Smooth muscle cell (in vitro differentiated cells): ENCODE measurements at regions not wholly inside any gene's neighbourhood (a gene's known extent, or its start where the extent isn't known, plus 50 kb on each side); places are given as distances from the start of the nearest gene placed in this dataset.

Experiments used
- DNase-seq: peaks from one replicate; lab custom pipeline; 2025; ENCODE audit not compliant: unreplicated experiment; lab: John Stamatoyannopoulos, UW
- H2AFZ ChIP-seq: fragments of 200-600 bp; sonication (generic); 2 replicates; pipeline ENCODE4 v1.6.0; 2016; ENCODE audit warnings: antibody characterized with exemption, low read depth, mild to moderate bottlenecking
- H3F3A ChIP-seq: fragments of 200-600 bp; sonication (generic); 2 replicates; pipeline ENCODE4 v1.6.0; 2017; ENCODE audit warnings: antibody characterized with exemption, low read depth
- H3K27ac ChIP-seq: fragments of 200-600 bp; sonication (generic); 2 replicates; pipeline ENCODE4 v1.5.1; 2016; ENCODE audit warnings: low read depth, mild to moderate bottlenecking
- H3K27me3 ChIP-seq: fragments of 200-600 bp; sonication (generic); 2 replicates; pipeline ENCODE4 v1.6.1; 2016; ENCODE audit warnings: low read depth, mild to moderate bottlenecking
- H3K36me3 ChIP-seq: fragments of 200-600 bp; sonication (generic); 2 replicates; pipeline ENCODE4 v1.5.1; 2016; ENCODE audit warnings: low read depth
- H3K4me1 ChIP-seq: fragments of 200-600 bp; sonication (generic); 2 replicates; pipeline ENCODE4 v1.5.1; 2016; ENCODE audit warnings: low read depth
- H3K4me2 ChIP-seq: fragments of 200-600 bp; sonication (generic); 2 replicates; pipeline ENCODE4 v1.6.0; 2016; ENCODE audit warnings: mild to moderate bottlenecking
- H3K4me3 ChIP-seq: fragments of 200-600 bp; sonication (generic); 2 replicates; pipeline ENCODE4 v1.5.1; 2016; ENCODE audit warnings: mild to moderate bottlenecking
- H3K79me2 ChIP-seq: fragments of 200-600 bp; sonication (generic); 2 replicates; pipeline ENCODE4 v1.6.0; 2016; ENCODE audit warnings: low read depth, mild to moderate bottlenecking
- H3K9ac ChIP-seq: fragments of 200-600 bp; sonication (generic); 2 replicates; pipeline ENCODE4 v1.6.0; 2016; ENCODE audit warnings: low read depth
- H3K9me3 ChIP-seq: fragments of 200-600 bp; sonication (generic); replicated peaks from 2 replicates; pipeline ENCODE4 v1.5.1; 2016; ENCODE audit warnings: low read depth
- H4K20me1 ChIP-seq: fragments of 200-600 bp; sonication (generic); 2 replicates; pipeline ENCODE4 v1.6.0; 2016; ENCODE audit warnings: low read depth
- WGBS: methylation state at CpG from one replicate; pipeline ENCODE4 v1.1.7; 2016; ENCODE audit warnings: low lambda C conversion rate; 5-methylcytosine and 5-hydroxymethylcytosine counted together
- TF ChIP-seq, protein P1 (sequence below): fragments of 200-600 bp; sonication (generic); IDR thresholded peaks from 2 replicates; pipeline ENCODE4 v1.5.1; 2017; ENCODE audit warnings: borderline replicate concordance, mild to moderate bottlenecking, antibody characterized with exemption; ENCODE audit not compliant: insufficient read depth, poor library complexity, severe bottlenecking

DNA sequence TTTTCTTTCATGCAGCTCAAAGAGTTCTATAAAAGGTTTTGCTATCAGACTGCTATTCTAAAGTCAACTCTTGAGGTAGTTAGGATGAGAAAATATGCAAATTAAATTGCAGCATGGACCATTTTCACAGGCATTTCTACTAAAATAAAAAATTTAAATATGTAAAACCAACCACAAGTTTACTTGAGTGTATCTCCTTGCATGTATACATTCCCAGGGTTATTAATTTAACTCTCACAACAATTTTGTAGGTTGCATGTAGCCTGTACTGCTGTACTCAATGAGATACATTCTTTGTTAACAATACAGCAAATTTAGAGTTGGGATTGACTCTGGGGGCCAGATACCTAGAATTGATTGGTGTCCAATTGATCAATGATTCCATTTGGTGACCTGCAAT is 265.8 kb downstream of the MED10 start:
- Histone ChIP-seq H4K20me1 (no peaks in the 10 kb centered on the region), H3K36me3 (no peaks in the 10 kb centered on the region), H3K27me3 (no peaks in the 10 kb centered on the region), H3K9me3 (no peaks in the 10 kb centered on the region), H3K9ac (no peak overlapping the region), H3K79me2 (no peaks in the 10 kb centered on the region), H2AFZ (no peak overlapping the region), H3K4me1 (no peaks in the 10 kb centered on the region), H3K4me3 (no peak overlapping the region), H3K4me2 (no peak overlapping the region), H3F3A (no peaks in the 10 kb centered on the region), H3K27ac (no peak overlapping the region)
- TF ChIP-seq, protein P1, sequence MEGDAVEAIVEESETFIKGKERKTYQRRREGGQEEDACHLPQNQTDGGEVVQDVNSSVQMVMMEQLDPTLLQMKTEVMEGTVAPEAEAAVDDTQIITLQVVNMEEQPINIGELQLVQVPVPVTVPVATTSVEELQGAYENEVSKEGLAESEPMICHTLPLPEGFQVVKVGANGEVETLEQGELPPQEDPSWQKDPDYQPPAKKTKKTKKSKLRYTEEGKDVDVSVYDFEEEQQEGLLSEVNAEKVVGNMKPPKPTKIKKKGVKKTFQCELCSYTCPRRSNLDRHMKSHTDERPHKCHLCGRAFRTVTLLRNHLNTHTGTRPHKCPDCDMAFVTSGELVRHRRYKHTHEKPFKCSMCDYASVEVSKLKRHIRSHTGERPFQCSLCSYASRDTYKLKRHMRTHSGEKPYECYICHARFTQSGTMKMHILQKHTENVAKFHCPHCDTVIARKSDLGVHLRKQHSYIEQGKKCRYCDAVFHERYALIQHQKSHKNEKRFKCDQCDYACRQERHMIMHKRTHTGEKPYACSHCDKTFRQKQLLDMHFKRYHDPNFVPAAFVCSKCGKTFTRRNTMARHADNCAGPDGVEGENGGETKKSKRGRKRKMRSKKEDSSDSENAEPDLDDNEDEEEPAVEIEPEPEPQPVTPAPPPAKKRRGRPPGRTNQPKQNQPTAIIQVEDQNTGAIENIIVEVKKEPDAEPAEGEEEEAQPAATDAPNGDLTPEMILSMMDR, result no peak
- DNase-seq, result no peak

DNA sequence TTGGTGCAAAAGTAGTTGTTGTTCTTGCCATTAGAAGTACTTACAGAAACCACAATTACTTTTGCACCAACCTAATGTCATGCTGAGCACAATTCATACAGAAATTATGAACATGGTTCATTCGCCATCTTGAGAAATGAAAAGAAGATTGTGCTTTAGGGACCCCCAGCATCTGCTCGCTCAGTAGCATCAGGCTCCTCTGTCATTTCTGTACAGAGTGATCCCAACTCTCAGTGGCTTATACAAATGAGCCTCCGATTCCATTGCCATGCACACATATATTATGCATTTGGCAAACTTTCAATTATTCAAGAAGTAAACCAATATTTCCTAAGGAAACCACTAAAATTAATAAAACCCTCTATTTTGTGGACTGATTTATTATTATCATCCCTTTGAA is 266.2 kb downstream of the MED10 start:
- Histone ChIP-seq H3K9ac (no peak overlapping the region), H3K9me3 (no peaks in the 10 kb centered on the region), H4K20me1 (no peaks in the 10 kb centered on the region), H3K4me3 (no peak overlapping the region), H3K27ac (no peak overlapping the region), H3K4me2 (no peak overlapping the region), H3K36me3 (no peaks in the 10 kb centered on the region), H3F3A (no peaks in the 10 kb centered on the region), H3K79me2 (no peaks in the 10 kb centered on the region), H2AFZ (no peak overlapping the region), H3K4me1 (no peaks in the 10 kb centered on the region), H3K27me3 (no peaks in the 10 kb centered on the region)
- WGBS, result 91% methylated on average over 3 of the region's 3 CpGs
- TF ChIP-seq, protein P1, result no peak
- DNase-seq, result no peak

- H3K27me3 ChIP-seq, result no peaks in the 10 kb centered on the region
- H3K27ac ChIP-seq, result no peak overlapping the region
- no peaks in the 10 kb centered on the region for H3F3A ChIP-seq
- 86% methylated on average over 6 of the region's 6 CpGs for WGBS
- H3K4me3 ChIP-seq, result no peak overlapping the region
- no peaks in the 10 kb centered on the region for H4K20me1 ChIP-seq
- no peak overlapping the region for H3K4me2 ChIP-seq
- H3K36me3 ChIP-seq, result no peaks in the 10 kb centered on the region
- TF ChIP-seq, protein P1, result no peak
- no peaks in the 10 kb centered on the region for H3K9me3 ChIP-seq
- no peak overlapping the region for H2AFZ ChIP-seq
- H3K9ac ChIP-seq, result no peak overlapping the region
- no peak for DNase-seq
- no peaks in the 10 kb centered on the region for H3K4me1 ChIP-seq
- H3K79me2 ChIP-seq, result no peaks in the 10 kb centered on the region
Observed at GRCh38 chr5:6111131-6111530, 267.2 kb downstream of the MED10 start.

- Histone ChIP-seq H3K4me3 (no peak overlapping the region), H3K36me3 (no peaks in the 10 kb centered on the region), H3F3A (no peaks in the 10 kb centered on the region), H3K9ac (no peak overlapping the region), H3K27ac (no peak overlapping the region), H4K20me1 (no peaks in the 10 kb centered on the region), H3K27me3 (no peaks in the 10 kb centered on the region), H3K9me3 (no peaks in the 10 kb centered on the region), H3K4me1 (no peaks in the 10 kb centered on the region), H2AFZ (no peak overlapping the region), H3K79me2 (no peaks in the 10 kb centered on the region), H3K4me2 (no peak overlapping the region)
- DNase-seq, result no peak
- TF ChIP-seq, protein P1, result no peak
- 88% methylated on average over 8 of the region's 8 CpGs for WGBS
Observed at GRCh38 chr5:6110441-6111005, 267.8 kb downstream of the MED10 start.
